Panc1 (cell line): ENCODE measurements at regions not wholly inside any gene's neighbourhood (a gene's known extent, or its start where the extent isn't known, plus 50 kb on each side); places are given as distances from the start of the nearest gene placed in this dataset.

Source experiments
- ATAC-seq: fragments of 200-7000 bp; cut with Tn5 transposase; 2 replicates; pipeline ENCODE4 v1.9.1; 2020; ENCODE audit warnings: mild to moderate bottlenecking, moderate library complexity
- BruUV-seq: library from RNA; stranded (reverse); fragments of 400-500 nt; replicated peaks from 2 replicates; lab custom pipeline; 2021; lab: Mats Ljungman, UMichigan
- CTCF ChIA-PET: fragments of 300-600 bp; sonication (Branson Sonifier 250); formaldehyde crosslinking; loops from one replicate; lab custom pipeline; 2022; ENCODE audit warnings: antibody characterized with exemption; lab: Charles Lee
- POLR2A ChIA-PET: fragments of 300-600 bp; sonication (Branson Sonifier 250); formaldehyde crosslinking; loops from one replicate; lab custom pipeline; 2022; ENCODE audit warnings: antibody characterized with exemption; lab: Charles Lee
- DNase-seq: peaks from one replicate; pipeline ENCODE4 v3.0.0-alpha.2; 2010; ENCODE audit warnings: low read depth, low spot score
- H3K27ac ChIP-seq: 2 replicates; pipeline ENCODE4 v1.5.1; 2011; ENCODE audit warnings: mild to moderate bottlenecking, low read length, inconsistent platforms
- H3K27me3 ChIP-seq: fragments of 200-500 bp; sonication (Bioruptor generic); 2 replicates; pipeline ENCODE4 v1.6.0; 2014; ENCODE audit warnings: low read length, inconsistent platforms; ENCODE audit not compliant: control insufficient read depth, insufficient read depth
- H3K36me3 ChIP-seq: fragments of 200-500 bp; sonication (Bioruptor generic); 2 replicates; pipeline ENCODE4 v1.5.1; 2014; ENCODE audit warnings: inconsistent platforms, mild to moderate bottlenecking, low read length, moderate library complexity; ENCODE audit not compliant: control insufficient read depth, insufficient read depth
- H3K4me1 ChIP-seq: 2 replicates; pipeline ENCODE4 v1.5.1; 2011; ENCODE audit warnings: inconsistent platforms, mild to moderate bottlenecking, low read length, moderate library complexity; ENCODE audit not compliant: control insufficient read depth, insufficient read depth
- H3K4me3 ChIP-seq, 2 experiments: 2 replicates each; pipeline ENCODE4 v1.5.1; 2011 to 2012; ENCODE audit warnings: low read depth in 2 of 2, low read length in 2 of 2, mild to moderate bottlenecking in 2 of 2, inconsistent platforms in 1 of 2, moderate library complexity in 1 of 2
- H3K9me3 ChIP-seq: fragments of 200-500 bp; sonication (Bioruptor generic); 2 replicates; pipeline ENCODE4 v1.5.1; 2014; ENCODE audit warnings: low read depth, mild to moderate bottlenecking, inconsistent platforms, low read length, moderate library complexity; ENCODE audit not compliant: control insufficient read depth, insufficient read depth
- CTCF ChIP-seq: fragments of 450-650 bp; IDR thresholded peaks from 2 replicates; pipeline ENCODE4 v1.5.1; 2017; ENCODE audit warnings: mild to moderate bottlenecking
- POLR2AphosphoS5 ChIP-seq: IDR thresholded peaks from 2 replicates; pipeline ENCODE4 v1.6.1; 2012; ENCODE audit warnings: mild to moderate bottlenecking, low read depth, low read length, moderate library complexity
- REST ChIP-seq, 2 experiments: IDR thresholded peaks; 2 replicates each; pipeline ENCODE4 v1.6.1; 2011 to 2012; ENCODE audit warnings: low read depth in 2 of 2, control low read depth in 1 of 2, low read length in 1 of 2, mild to moderate bottlenecking in 1 of 2, moderate library complexity in 1 of 2; ENCODE audit not compliant: insufficient read depth in 1 of 2
- SIN3A ChIP-seq: IDR thresholded peaks from 2 replicates; pipeline ENCODE4 v1.6.1; 2012; ENCODE audit warnings: low read depth, mild to moderate bottlenecking, low read length, moderate library complexity, borderline replicate concordance; ENCODE audit not compliant: insufficient read depth
- TCF7L2 ChIP-seq: IDR thresholded peaks from 2 replicates; pipeline ENCODE4 v1.6.1; 2011; ENCODE audit warnings: mild to moderate bottlenecking, low read depth, low read length, inconsistent platforms
- in situ Hi-C: cut with HindIII; loops from 2 replicates; pipeline ENCODE4 v1.10.0; 2016; ENCODE audit warnings: low sequenced_read_pairs, low pct_unique_long_range_greater_than_20kb
- intact Hi-C: fragments of 100-400 bp; cut with micrococcal nuclease; formaldehyde crosslinking; loops from one replicate; pipeline ENCODE4 v1.10.0; 2022; ENCODE audit not compliant: unreplicated experiment

DNA sequence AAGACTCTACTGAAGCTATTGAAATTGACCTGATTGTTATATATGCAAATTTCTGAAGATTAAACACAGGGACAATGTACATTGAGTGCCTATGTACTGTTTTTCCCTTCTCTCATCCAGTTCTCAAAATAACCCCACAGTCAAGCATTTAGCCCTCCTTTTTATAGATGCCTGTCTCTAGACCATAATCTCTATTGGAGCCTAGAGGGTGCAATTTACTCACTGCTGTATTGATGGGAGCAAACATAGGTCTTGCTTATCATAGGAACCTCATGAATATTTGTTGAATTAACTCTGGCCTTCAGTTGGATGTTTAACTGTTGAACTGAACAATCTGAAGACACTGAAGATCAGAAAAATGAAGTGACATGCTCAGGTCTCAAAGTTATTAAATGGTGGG, 183.0 kb downstream of the RFC3 start:
- H3K4me3 ChIP-seq = no peak overlapping the region
- intact Hi-C loops = no loop called here
- CTCF ChIA-PET = no interaction called here
- no TSS peak for BruUV-seq
- no peak for TF ChIP-seq POLR2AphosphoS5
- no peak for TF ChIP-seq CTCF
- TF ChIP-seq SIN3A = no peak
- TF ChIP-seq REST (IDR thresholded peaks at IDR 0.05; ENCODE audit: insufficient read depth in 1 of 2, low read depth in 2 of 2, low read length in 1 of 2) = no peak
- TF ChIP-seq TCF7L2 = no peak
- H3K9me3 ChIP-seq = no peaks in the 10 kb centered on the region
- H3K27ac ChIP-seq = no peak overlapping the region
- in situ Hi-C loops = no loop called here
- no peaks in the 10 kb centered on the region for H3K4me1 ChIP-seq
- no peaks in the 10 kb centered on the region for H3K27me3 ChIP-seq
- no peak for DNase-seq
- ATAC-seq = no peak
- H3K36me3 ChIP-seq = no peaks in the 10 kb centered on the region
- POLR2A ChIA-PET = no interaction called here

- DNase-seq (no peak), ATAC-seq (no peak)
- in situ Hi-C loops = no loop called here
- intact Hi-C loops = no loop called here
- no peaks in the 10 kb centered on the region for H3K9me3 ChIP-seq
- no peaks in the 10 kb centered on the region for H3K36me3 ChIP-seq
- H3K4me1 ChIP-seq = no peaks in the 10 kb centered on the region
- BruUV-seq = no TSS peak
- no peak overlapping the region for H3K27ac ChIP-seq
- H3K4me3 ChIP-seq = no peak overlapping the region
- CTCF ChIA-PET = no interaction called here
- no peaks in the 10 kb centered on the region for H3K27me3 ChIP-seq
- POLR2A ChIA-PET = no interaction called here
- TF ChIP-seq SIN3A (no peak), CTCF (no peak), TCF7L2 (no peak), POLR2AphosphoS5 (no peak), REST (IDR thresholded peaks at IDR 0.05; ENCODE audit: insufficient read depth in 1 of 2, low read depth in 2 of 2, low read length in 1 of 2) (no peak)
Observed at GRCh38 chr13:34001389-34001788, 183.4 kb downstream of the RFC3 start.
